ENCODE measurements at regions not wholly inside any gene's neighbourhood (a gene's known extent, or its start where the extent isn't known, plus 50 kb on each side); places are given as distances from the start of the nearest gene placed in this dataset.

- CTCF ChIA-PET = no interaction called here
- Histone ChIP-seq H3K4me1 (ENCODE audit: control insufficient read depth, insufficient read depth, low read length) (no peaks in the 10 kb centered on the region), H3K27ac (ENCODE audit: low read length) (no peak overlapping the region), H3K9me3 (ENCODE audit: control insufficient read depth, insufficient read depth, low read depth, low read length) (no peaks in the 10 kb centered on the region), H3K36me3 (ENCODE audit: control insufficient read depth, insufficient read depth, low read length) (no peaks in the 10 kb centered on the region), H3K27me3 (ENCODE audit: control insufficient read depth, insufficient read depth, low read length) (no peaks in the 10 kb centered on the region), H3K4me3 (ENCODE audit: low read depth in 2 of 2, low read length in 2 of 2) (no peak overlapping the region)
- in situ Hi-C loops (cut with HindIII; ENCODE audit: low pct_unique_long_range_greater_than_20kb, low sequenced_read_pairs) (no loop called here), intact Hi-C loops (cut with micrococcal nuclease; ENCODE audit: unreplicated experiment) (no loop called here)
- POLR2A ChIA-PET = interaction anchor here (0.8 kb wide), 1 partner anchor 82 kb away, joined by 4 read pairs; no protein-coding TSS in a partner anchor
- TF ChIP-seq, protein P1, sequence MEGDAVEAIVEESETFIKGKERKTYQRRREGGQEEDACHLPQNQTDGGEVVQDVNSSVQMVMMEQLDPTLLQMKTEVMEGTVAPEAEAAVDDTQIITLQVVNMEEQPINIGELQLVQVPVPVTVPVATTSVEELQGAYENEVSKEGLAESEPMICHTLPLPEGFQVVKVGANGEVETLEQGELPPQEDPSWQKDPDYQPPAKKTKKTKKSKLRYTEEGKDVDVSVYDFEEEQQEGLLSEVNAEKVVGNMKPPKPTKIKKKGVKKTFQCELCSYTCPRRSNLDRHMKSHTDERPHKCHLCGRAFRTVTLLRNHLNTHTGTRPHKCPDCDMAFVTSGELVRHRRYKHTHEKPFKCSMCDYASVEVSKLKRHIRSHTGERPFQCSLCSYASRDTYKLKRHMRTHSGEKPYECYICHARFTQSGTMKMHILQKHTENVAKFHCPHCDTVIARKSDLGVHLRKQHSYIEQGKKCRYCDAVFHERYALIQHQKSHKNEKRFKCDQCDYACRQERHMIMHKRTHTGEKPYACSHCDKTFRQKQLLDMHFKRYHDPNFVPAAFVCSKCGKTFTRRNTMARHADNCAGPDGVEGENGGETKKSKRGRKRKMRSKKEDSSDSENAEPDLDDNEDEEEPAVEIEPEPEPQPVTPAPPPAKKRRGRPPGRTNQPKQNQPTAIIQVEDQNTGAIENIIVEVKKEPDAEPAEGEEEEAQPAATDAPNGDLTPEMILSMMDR (IDR thresholded peaks at IDR 0.05) = no peak
- TF ChIP-seq TCF7L2 (IDR thresholded peaks at IDR 0.05; ENCODE audit: low read depth, low read length) (no peak), POLR2AphosphoS5 (IDR thresholded peaks at IDR 0.05; ENCODE audit: low read depth, low read length) (no peak), REST (IDR thresholded peaks at IDR 0.05; ENCODE audit: insufficient read depth in 1 of 2, low read depth in 2 of 2, low read length in 1 of 2) (no peak), SIN3A (IDR thresholded peaks at IDR 0.05; ENCODE audit: borderline replicate concordance, insufficient read depth, low read depth, low read length) (no peak)
- no peak for DNase-seq (ENCODE audit: low read depth, low spot score)
- ATAC-seq = no peak
- BruUV-seq (replicated peaks) = no TSS peak
These were observed 166.8 kb downstream of the IBTK start for GRCh38 chr6:82080767-82081166.

DNA sequence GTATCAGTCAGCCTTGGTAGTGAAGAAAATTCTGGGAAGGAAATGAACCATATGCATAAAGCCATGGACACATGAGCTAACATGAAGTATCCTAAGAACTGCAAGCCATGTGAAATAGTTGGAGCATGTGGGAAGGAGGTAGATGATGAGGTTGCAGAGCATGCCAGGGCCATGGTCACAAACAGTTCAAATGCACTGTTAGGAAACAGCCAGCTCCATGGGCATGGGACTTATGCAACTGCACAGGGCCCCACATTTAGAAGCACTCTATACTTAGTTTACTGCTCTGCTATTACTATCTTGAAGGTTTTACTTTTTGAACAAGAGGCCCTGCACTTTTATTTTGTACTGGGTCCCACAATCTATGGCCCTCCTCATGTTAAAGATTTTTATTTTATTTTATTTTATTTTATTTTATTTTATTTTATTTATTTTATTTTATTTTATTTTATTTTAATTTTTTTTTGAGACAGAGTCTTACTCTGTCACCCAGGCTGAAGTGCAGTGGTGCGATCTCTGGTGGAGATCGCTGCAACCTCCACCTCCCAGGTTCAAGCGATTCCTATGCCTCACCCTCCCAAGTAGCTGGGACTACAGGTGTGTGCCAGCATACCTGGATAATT is 169.1 kb downstream of the IBTK start:
- Histone ChIP-seq H3K27me3 (ENCODE audit: control insufficient read depth, insufficient read depth, low read length) (no peaks in the 10 kb centered on the region), H3K27ac (ENCODE audit: low read length) (no peak overlapping the region), H3K9me3 (ENCODE audit: control insufficient read depth, insufficient read depth, low read depth, low read length) (no peaks in the 10 kb centered on the region), H3K36me3 (ENCODE audit: control insufficient read depth, insufficient read depth, low read length) (no peaks in the 10 kb centered on the region), H3K4me1 (ENCODE audit: control insufficient read depth, insufficient read depth, low read length) (no peaks in the 10 kb centered on the region), H3K4me3 (ENCODE audit: low read depth in 2 of 2, low read length in 2 of 2) (no peak overlapping the region)
- in situ Hi-C loops (cut with HindIII; ENCODE audit: low pct_unique_long_range_greater_than_20kb, low sequenced_read_pairs) (no loop called here), intact Hi-C loops (cut with micrococcal nuclease; ENCODE audit: unreplicated experiment) (no loop called here)
- ChIA-PET POLR2A (interaction anchor here (0.7 kb wide), 1 partner anchor 58 kb away, joined by 3 read pairs; no protein-coding TSS in a partner anchor), CTCF (no interaction called here)
- no peak for ATAC-seq
- TF ChIP-seq POLR2AphosphoS5 (IDR thresholded peaks at IDR 0.05; ENCODE audit: low read depth, low read length) (no peak), SIN3A (IDR thresholded peaks at IDR 0.05; ENCODE audit: borderline replicate concordance, insufficient read depth, low read depth, low read length) (no peak), TCF7L2 (IDR thresholded peaks at IDR 0.05; ENCODE audit: low read depth, low read length) (no peak), REST (IDR thresholded peaks at IDR 0.05; ENCODE audit: insufficient read depth in 1 of 2, low read depth in 2 of 2, low read length in 1 of 2) (no peak)
- TF ChIP-seq, protein P1 (IDR thresholded peaks at IDR 0.05) = no peak
- no peak for DNase-seq (ENCODE audit: low read depth, low spot score)
- BruUV-seq (replicated peaks) = no TSS peak

Data from Panc1 (cell line).